Osteocyte (in vitro differentiated cells): ENCODE measurements at regions not wholly inside any gene's neighbourhood (a gene's known extent, or its start where the extent isn't known, plus 50 kb on each side); places are given as distances from the start of the nearest gene placed in this dataset.
"Not testable (repeated sequence)": the region's sequence is repeated elsewhere in the genome, so short reads cannot be mapped to it uniquely, and the experiment has no call there.

Experiments
- DNase-seq: peaks from one replicate; pipeline ENCODE4 v3.0.0; 2021; ENCODE audit warnings: mixed read lengths; ENCODE audit not compliant: unreplicated experiment; ENCODE audit errors: extremely low spot score
- H3K27ac Mint-ChIP-seq: one replicate; pipeline ENCODE4 v1.8.0; 2021; ENCODE audit warnings: mild to moderate bottlenecking, mixed read lengths; ENCODE audit not compliant: unreplicated experiment
- H3K27me3 Mint-ChIP-seq: one replicate; pipeline ENCODE4 v1.8.0; 2021; ENCODE audit warnings: mixed read lengths; ENCODE audit not compliant: unreplicated experiment
- H3K36me3 Mint-ChIP-seq: one replicate; pipeline ENCODE4 v1.8.0; 2021; ENCODE audit warnings: mixed read lengths; ENCODE audit not compliant: unreplicated experiment
- H3K4me1 Mint-ChIP-seq: one replicate; pipeline ENCODE4 v1.8.0; 2021; ENCODE audit warnings: mixed read lengths; ENCODE audit not compliant: unreplicated experiment
- H3K4me3 Mint-ChIP-seq: one replicate; pipeline ENCODE4 v1.8.0; 2021; ENCODE audit warnings: mild to moderate bottlenecking, moderate library complexity, mixed read lengths; ENCODE audit not compliant: unreplicated experiment
- H3K9me3 Mint-ChIP-seq: one replicate; pipeline ENCODE4 v1.8.0; 2021; ENCODE audit warnings: mixed read lengths; ENCODE audit not compliant: unreplicated experiment
- CTCF ChIP-seq: fragments of 200-600 bp; sonication (generic); IDR thresholded peaks from 2 replicates; pipeline ENCODE4 v1.5.0; 2021; ENCODE audit warnings: antibody characterized with exemption, mild to moderate bottlenecking, moderate library complexity

DNA sequence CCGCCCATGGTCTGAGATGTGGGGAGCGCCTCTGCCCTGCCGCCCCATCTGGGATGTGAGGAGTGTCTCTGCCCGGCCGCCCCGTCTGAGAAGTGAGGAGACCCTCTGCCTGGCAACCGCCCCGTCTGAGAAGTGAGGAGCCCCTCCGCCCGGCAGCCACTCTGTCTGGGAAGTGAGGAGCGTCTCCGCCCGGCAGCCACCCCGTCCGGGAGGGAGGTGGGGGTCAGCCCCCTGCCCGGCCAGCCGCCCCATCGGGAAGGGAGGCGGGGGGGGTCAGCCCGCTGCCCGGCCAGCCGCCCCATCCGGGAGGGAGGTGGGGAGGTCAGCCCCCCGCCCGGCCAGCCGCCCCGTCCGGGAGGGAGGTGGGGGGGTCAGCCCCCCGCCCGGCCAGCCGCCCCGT lies 105.5 kb downstream of the CDRT15L2 start:
- not testable (repeated sequence) for H3K9me3 Mint-ChIP-seq, H3K4me3 Mint-ChIP-seq, H3K27ac Mint-ChIP-seq, H3K4me1 Mint-ChIP-seq, H3K27me3 Mint-ChIP-seq, H3K36me3 Mint-ChIP-seq, DNase-seq

- H3K4me3 Mint-ChIP-seq, H3K36me3 Mint-ChIP-seq, H3K9me3 Mint-ChIP-seq, DNase-seq, H3K4me1 Mint-ChIP-seq, H3K27ac Mint-ChIP-seq: not testable (repeated sequence)
- H3K27me3 Mint-ChIP-seq, result peaks cover 13% of the 10 kb centered on the region
Observed at GRCh38 chr17:20687584-20687983, 108.1 kb downstream of the CDRT15L2 start.

- not testable (repeated sequence) for H3K27ac Mint-ChIP-seq, H3K4me3 Mint-ChIP-seq, H3K9me3 Mint-ChIP-seq, H3K36me3 Mint-ChIP-seq, H3K4me1 Mint-ChIP-seq, DNase-seq
- peaks cover 25% of the 10 kb centered on the region for H3K27me3 Mint-ChIP-seq
Observed at GRCh38 chr17:20689170-20689749, 109.7 kb downstream of the CDRT15L2 start.

DNA sequence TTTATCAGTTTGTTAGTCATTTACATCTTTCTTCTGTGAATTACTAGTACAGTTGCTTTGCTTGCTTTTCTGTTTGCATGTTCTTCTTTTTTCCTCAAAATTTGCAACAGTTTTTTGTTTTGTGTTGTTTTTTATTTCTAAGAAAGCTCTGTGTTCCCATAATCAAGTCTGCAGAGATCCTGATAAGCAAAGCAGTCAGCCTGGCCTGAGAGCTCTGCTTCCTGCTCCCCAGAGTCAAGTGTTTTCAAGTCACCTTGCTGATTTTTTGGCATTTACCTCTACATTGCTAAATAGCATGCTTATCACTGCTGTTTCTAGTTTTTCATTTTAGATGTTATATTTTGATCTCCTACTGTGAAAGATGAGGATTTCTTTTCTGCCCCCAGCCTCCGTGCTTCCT lies 113.2 kb downstream of the CDRT15L2 start:
- H3K36me3 Mint-ChIP-seq, H3K4me1 Mint-ChIP-seq, DNase-seq, H3K4me3 Mint-ChIP-seq, H3K27ac Mint-ChIP-seq, H3K9me3 Mint-ChIP-seq: not testable (repeated sequence)
- peaks cover 34% of the 10 kb centered on the region for H3K27me3 Mint-ChIP-seq

DNA sequence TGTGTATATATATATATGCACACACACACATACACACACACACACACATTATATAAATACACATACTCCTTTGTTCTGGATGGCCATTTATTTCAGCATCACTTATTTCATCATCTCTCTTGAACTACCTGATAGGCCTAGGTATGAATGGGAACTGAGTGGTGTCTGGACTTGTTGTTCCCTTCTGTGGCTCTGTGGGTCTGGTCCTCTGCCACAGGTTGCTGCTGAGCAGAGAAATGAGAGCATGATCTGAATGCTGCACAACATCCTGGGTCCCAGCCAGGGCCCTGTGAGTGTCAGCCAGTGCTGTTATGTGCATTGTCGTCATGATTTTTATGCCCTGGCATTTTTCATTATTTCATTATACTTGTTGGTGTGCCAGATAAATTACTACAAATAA lies 116.3 kb downstream of the CDRT15L2 start:
- not testable (repeated sequence) for H3K36me3 Mint-ChIP-seq, H3K4me3 Mint-ChIP-seq, H3K27ac Mint-ChIP-seq, DNase-seq, H3K9me3 Mint-ChIP-seq, H3K4me1 Mint-ChIP-seq
- peaks cover 24% of the 10 kb centered on the region for H3K27me3 Mint-ChIP-seq

- H3K4me1 Mint-ChIP-seq, H3K27ac Mint-ChIP-seq, DNase-seq, H3K36me3 Mint-ChIP-seq, H3K9me3 Mint-ChIP-seq, H3K4me3 Mint-ChIP-seq: not testable (repeated sequence)
- H3K27me3 Mint-ChIP-seq, result peaks cover 13% of the 10 kb centered on the region
Observed at GRCh38 chr17:20698463-20699206, 119.1 kb downstream of the CDRT15L2 start.

- not testable (repeated sequence) for DNase-seq, H3K4me3 Mint-ChIP-seq, H3K27me3 Mint-ChIP-seq, H3K9me3 Mint-ChIP-seq, H3K36me3 Mint-ChIP-seq, H3K4me1 Mint-ChIP-seq, H3K27ac Mint-ChIP-seq
Observed at GRCh38 chr17:20700528-20700927, 121.0 kb downstream of the CDRT15L2 start.

DNA sequence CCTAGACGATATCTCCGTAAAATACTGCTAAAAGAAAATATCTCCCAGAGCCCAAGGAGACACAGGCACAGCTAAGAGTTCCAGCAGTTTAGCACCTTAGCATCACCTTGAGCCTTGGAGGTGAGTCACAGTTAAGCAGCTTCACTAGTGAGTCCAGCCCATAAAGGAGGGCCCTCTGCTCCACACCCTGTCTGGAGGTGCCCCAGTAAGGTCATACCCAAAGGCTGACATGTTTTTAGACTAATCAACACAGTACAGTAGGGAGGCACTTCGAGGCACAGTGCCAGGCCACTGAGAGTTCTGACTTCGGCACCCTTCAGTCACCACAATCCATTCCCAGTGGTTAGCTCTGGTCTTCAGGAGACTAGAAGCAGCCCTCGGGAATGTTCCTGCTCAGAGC lies 121.8 kb downstream of the CDRT15L2 start:
- H3K36me3 Mint-ChIP-seq, H3K4me3 Mint-ChIP-seq, DNase-seq, H3K27me3 Mint-ChIP-seq, H3K4me1 Mint-ChIP-seq, H3K27ac Mint-ChIP-seq, H3K9me3 Mint-ChIP-seq: not testable (repeated sequence)

DNA sequence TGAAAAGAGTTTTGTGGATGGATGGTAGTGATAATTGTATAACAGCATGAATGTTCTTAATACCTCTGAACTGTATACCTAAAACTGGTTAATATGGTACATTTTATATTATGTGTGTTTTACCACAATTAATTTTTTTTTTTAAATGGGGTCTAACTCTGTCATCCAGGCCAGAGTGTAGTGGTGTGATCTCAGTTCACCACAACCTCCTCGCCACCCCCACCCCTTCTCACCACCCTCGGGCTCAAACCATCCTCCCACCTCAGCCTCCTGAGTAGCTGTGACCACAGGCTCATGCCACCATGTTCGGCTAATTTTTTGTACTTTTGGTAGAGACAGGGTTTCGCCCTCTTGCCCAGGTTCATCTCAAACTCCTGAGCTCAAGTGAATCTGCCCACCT lies 123.2 kb downstream of the CDRT15L2 start:
- Mint-ChIP-seq H3K27me3 (peaks cover 10% of the 10 kb centered on the region), H3K27ac (no peak overlapping the region), H3K4me3 (no peak overlapping the region), H3K36me3 (no peaks in the 10 kb centered on the region), H3K4me1 (no peaks in the 10 kb centered on the region), H3K9me3 (no peaks in the 10 kb centered on the region)
- DNase-seq, result no peak
- no peak for TF ChIP-seq CTCF
